ENCODE measurements at regions not wholly inside any gene's neighbourhood (a gene's known extent, or its start where the extent isn't known, plus 50 kb on each side); places are given as distances from the start of the nearest gene placed in this dataset.

DNA sequence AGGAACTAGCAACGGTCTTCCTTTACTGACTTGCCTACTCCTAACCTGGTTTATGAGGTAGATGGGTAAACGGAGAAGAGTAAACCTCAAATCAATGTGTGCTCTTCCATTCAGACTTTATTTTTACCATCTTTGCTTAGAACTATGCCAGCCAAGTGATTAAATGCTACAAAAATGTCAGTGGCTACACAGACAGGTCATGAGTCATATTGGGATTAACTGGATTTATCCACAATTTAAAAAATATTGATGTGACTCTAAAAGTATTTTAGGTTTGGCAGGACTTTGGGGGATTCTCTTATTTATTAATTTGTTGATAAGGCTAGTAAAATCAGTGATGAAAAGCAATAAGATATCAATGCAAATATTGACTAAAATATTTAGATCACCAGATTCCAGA, 275.0 kb downstream of the PLK2 start:
- TF ChIP-seq, protein P1, sequence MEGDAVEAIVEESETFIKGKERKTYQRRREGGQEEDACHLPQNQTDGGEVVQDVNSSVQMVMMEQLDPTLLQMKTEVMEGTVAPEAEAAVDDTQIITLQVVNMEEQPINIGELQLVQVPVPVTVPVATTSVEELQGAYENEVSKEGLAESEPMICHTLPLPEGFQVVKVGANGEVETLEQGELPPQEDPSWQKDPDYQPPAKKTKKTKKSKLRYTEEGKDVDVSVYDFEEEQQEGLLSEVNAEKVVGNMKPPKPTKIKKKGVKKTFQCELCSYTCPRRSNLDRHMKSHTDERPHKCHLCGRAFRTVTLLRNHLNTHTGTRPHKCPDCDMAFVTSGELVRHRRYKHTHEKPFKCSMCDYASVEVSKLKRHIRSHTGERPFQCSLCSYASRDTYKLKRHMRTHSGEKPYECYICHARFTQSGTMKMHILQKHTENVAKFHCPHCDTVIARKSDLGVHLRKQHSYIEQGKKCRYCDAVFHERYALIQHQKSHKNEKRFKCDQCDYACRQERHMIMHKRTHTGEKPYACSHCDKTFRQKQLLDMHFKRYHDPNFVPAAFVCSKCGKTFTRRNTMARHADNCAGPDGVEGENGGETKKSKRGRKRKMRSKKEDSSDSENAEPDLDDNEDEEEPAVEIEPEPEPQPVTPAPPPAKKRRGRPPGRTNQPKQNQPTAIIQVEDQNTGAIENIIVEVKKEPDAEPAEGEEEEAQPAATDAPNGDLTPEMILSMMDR (IDR thresholded peaks at IDR 0.05), result no peak
- no peak for TF ChIP-seq POLR2A (IDR thresholded peaks at IDR 0.05)
